HG03108 (cell line): ENCODE measurements at regions not wholly inside any gene's neighbourhood (a gene's known extent, or its start where the extent isn't known, plus 50 kb on each side); places are given as distances from the start of the nearest gene placed in this dataset.

ENCODE experiments used
- ATAC-seq: cut with Tn5 transposase; IDR thresholded peaks from one replicate; pipeline ENCODE4 v1.9.1; 2021; ENCODE audit warnings: moderate library complexity; ENCODE audit not compliant: unreplicated experiment

DNA sequence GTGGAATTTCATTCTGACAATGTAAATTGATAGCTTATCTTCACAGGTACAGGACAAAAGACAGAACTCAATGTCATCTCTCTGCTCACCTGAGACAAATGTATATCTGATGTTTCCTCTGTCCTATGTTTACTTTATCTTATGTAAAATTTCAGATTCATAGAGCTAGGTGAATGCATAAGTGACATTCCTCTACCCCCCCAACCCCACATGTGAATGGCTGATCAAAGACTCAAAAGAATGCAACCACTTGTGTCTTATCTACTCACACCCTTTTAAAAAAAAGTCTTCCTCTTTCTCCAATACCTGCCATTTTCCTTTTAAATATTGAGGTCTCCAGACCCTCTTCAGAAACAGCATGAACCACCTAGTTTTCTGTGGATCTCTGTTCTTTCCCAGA, 736.6 kb upstream of the SEL1L start:
- no peak for ATAC-seq

- no peak for ATAC-seq
Measured at GRCh38 chr14:82298811-82299210, 765.2 kb upstream of the SEL1L start.

DNA sequence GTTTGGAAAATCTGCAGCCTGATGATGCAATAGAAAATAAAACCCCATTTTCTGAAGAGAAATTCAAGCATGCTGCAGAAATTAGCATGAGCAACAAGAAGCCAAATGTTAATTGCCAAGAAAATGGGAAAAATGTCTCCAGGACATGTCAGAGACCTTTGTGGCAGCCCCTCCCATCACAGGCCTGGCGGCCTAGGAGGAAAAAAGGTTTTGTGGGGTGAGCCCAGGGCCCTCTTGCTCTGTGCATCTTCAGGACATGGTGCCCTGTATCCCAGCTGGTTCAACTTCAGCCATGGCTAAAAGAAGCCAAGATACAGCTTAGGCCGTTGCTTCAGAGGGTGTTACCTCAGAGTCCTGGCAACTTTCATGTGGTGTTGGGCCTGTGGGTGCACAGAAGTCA, 775.5 kb upstream of the SEL1L start:
- ATAC-seq, result no peak

DNA sequence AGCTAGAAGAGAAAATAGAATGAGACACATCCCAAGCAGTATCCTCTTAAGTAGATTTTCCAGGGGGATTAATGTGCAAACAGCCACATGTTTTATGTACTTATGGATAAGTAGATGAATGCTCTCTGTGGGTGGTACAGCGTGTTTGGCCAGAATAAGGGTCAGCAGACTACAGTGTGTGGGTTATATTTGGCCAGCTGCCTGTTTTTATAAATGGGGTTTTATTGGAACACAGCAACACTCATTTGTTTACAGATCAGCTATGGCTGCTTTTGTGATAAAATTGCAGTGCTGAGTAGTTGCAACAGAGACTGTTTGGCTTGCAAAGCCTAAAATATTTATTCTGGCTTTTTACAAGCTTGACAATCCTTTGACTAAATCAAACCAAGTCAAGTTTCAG, 780.2 kb upstream of the SEL1L start:
- no peak for ATAC-seq

GRCh38 chr14:82328442-82328841, 794.8 kb upstream of the SEL1L start:
- no peak for ATAC-seq

DNA sequence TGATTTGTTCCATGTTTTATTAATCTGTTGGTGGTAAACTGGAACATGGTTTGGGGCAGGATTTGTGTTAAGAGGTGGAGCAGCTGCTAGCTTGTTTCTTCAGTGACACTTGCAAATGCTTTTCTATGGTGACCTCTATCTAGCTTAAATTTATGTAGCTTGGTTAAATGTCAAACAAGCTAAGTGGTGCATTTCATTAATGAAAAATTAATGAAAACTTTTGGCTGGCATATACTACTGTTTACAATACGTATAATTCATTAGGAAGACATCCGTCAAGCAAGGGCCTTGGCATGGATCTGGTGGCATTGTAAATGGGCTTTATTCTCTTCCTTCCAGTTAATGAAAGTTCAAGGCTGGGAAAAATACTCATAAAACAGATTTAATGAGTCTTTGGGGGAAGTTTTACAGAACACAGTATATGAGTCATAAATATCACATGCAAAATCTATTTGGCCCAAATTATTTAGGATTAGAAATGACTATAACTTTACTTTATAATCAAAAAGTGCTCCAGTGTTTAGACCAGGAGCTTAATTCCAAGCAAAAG, 807.7 kb upstream of the SEL1L start:
- no peak for ATAC-seq

DNA sequence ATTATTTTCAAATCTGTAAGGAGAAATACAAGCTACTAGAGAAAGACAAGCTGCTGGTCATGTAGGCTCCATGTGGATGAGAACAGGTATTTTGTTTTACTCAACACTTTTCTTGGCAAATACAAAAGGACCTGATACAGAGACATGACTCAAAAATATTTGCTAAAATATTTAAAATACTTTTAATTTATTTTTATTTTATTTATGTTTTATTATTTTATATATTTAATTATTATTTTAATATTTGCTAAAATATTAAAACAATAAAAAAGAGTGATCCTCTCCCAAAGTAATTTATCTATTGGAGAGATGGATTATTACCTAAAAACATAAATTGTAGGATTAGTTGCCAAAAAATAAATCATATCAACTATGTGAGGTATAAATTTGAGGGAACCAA, 808.9 kb upstream of the SEL1L start:
- ATAC-seq, result no peak

DNA sequence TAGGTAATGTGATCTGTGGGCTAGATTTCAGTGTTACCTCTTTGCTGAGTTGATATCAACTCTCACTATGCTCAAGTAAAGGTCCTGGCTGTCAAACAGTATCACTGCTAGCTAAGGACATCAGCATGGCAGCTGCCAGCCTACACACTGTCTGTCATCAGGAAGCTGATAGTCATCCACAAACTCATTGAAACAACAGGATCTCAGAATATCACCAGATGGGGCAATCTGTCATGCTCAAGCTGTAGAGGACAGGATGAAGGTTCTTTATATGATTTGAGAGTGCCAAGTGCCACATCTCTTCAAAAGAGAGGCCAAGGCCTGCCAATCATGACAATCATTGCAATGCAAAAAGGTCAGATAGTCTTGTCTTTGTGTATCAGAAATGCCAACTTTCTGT, 811.5 kb upstream of the SEL1L start:
- ATAC-seq, result no peak

- no peak for ATAC-seq
Measured at GRCh38 chr14:82354126-82354525, 820.5 kb upstream of the SEL1L start.

GRCh38 chr14:82359201-82359600, 825.5 kb upstream of the SEL1L start:
- ATAC-seq, result no peak

DNA sequence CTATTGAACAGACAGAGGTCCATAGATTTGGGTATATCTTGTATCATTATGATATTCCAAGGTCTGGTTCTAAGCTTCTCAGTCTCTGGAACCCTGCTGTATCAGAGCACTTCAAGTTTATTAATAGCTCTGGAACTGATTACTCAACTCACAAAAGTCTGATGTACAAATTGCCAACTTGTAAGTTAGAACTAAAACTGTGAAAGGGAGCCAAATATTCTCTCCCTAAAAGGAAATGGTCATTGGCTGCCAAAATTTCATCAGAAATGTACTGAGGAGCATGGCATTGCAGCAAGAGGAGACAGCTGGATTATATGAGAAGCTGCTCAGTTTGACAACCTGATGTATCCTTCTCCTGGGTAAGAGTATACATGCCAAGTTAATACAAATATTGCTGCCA, 828.8 kb upstream of the SEL1L start:
- ATAC-seq, result no peak

DNA sequence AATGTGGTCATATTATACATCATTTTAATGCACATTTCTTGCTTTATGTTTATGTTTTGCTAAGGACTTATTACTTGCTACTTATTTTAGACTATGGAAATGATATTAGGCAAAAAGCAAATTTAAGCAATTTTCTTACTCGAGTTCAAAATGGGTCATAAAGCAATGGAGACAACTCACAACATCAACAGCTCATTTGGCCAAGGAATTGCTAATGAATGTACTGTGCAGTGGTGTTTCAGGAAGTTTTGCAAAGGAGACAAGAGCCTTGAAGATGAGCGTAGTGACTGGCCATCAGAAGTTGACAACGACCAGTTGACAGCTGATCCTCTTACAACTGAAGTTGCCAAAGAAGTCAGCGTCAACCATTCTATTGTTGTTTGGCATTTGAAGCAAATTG, 831.8 kb upstream of the SEL1L start:
- no peak for ATAC-seq

DNA sequence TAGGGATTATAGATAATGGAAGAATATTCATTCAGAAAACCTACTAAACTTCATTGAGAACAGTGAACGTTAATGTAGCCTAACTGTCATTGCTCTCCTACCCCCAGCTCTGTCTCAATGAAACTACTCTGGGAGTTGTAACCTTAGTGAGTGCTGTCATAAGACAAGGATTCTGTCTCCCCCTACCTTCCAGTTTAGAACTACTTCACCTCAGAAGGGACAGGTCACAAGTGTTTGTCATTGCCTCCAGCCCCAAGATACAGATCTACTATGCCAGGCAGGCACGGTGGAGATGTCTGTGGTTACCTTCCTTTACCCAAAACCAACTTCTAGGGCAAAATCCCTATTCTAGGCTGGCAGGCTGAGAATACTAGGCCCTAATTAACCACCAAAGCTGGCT, 833.1 kb upstream of the SEL1L start:
- no peak for ATAC-seq

GRCh38 chr14:82379291-82379690, 845.6 kb upstream of the SEL1L start:
- ATAC-seq, result no peak

DNA sequence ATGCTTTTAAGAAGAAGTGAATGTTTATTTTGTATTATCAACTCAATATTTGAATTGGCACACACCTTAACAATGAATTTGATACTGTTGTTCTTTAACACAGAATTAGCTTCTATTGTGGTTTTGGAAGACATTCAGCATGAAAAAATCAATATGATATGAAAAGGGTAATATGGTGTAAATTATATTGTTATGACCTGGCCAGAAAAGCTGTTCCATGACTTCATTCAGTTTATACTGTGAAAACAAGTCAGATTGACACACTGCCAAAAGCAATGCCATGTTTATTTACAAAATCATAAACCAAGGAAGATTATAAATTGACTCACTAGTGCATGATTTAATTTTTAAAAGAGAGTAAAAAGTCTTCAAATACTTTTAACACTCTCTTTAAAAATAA, 851.4 kb upstream of the SEL1L start:
- no peak for ATAC-seq

DNA sequence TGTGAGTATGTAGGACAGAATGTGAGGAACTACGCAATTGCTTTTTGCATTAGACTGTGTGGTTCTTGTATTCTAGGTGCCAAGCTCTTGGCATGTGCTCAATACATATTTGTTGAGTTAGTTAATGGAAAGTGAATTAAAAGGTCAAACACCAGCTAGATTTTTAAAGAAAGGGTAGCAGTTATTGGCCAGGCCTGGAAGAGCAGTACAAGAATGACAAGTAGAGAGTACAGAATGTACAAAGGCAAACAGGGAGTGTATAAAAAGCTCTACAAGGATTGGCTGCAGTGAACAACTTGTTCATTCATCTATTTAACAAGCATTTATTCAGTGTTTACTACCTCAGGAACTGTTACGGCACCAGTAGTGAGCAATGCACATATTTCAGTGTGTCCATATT, 854.0 kb upstream of the SEL1L start:
- no peak for ATAC-seq

DNA sequence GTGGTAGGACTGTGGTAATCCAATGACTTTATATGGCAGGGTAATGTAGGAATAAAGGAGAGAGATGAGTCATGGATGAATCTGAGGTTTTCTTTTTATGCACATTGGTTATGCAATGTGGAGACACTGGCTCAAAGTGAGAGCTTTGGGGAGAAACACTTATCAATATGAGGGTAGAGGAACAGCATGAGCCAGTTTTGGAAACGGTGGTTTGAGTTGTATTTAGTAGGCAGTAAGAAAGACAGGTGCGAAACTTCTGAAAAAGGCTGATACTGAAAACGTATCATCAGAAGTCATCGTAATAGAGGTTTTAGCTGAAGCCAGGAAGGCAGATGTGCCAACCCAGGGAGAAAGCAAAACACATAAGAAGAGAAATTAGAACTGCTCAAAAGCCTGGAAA, 854.8 kb upstream of the SEL1L start:
- ATAC-seq, result no peak

DNA sequence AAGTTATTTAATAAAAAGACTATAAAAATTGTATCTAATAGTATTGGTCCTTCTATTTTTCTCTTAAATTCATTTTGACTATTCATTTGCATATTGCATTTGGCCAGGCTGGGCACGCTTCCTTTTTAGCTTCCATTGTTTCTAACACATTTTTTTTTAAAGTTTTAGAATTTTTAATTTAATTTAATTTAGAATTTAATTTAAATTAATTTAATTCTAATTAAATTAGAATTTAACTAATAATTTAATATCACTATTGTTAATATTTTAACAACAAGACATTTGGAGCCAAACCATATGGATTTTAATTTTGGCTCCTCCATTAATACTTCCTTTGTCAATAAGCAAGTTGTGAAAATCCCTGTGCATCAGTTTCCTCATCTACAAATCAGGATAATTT, 856.9 kb upstream of the SEL1L start:
- ATAC-seq, result no peak

GRCh38 chr14:82394916-82395315, 861.3 kb upstream of the SEL1L start:
- ATAC-seq, result no peak

DNA sequence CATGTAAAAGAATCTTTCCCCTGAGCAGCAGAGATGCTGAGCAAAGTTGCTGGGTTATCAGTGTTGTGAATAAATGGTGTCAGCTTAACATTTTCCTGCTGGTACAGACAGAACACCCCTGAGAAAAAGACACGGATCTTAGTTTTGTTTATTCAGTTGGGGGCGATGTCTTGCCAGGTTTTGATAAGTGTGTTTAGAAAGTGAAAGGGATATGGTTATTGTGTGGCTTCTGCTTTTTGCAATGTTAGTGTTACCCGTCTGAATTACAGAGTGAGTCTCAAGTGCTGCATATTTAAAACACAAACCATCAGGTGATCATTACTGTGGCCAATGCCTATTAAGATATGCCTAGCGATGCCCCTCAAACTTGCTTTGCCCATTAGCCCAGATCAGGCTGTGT, 864.6 kb upstream of the SEL1L start:
- no peak for ATAC-seq

- ATAC-seq, result no peak
Measured at GRCh38 chr14:82403987-82404386, 870.3 kb upstream of the SEL1L start.

- no peak for ATAC-seq
Measured at GRCh38 chr14:82410064-82410463, 876.4 kb upstream of the SEL1L start.

DNA sequence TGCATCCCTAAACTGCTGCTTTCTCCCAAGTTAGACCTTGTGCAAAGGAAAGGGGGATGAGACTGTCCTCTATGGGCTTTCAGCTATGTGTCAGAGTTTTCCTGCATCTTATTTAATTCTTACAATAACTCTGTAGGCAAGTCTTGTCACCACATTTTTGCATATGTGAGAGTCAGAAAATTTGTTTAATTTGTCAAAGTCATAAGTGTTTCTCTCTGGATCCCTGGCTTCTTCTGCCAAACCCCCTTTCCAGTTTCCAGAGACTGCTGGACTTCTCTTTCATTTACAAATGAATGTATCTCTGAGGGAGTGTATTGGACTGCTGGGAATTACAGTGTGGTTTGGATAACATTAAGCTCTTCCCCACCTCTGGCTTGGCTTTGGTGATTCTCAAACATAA, 877.6 kb upstream of the SEL1L start:
- ATAC-seq, result no peak

DNA sequence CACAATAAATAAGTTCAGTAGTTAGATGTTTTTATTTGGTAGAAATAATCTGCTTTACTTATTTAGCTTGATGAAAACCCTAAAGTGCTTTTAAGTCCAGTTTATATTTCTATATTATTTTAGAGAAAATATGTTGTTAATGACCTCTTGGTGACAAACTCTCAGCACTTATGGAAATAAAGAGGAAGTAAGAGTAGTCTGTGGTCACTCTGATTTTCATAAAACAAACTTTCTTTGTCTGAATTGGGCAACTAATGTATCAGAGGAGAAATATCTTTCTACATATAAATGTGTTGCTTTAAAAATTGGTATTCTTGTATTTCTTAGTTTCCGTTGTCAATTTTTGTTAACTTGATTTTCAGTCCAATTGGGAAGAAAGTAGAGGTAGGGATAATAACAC, 878.9 kb upstream of the SEL1L start:
- ATAC-seq, result no peak
